ENCODE measurements at regions not wholly inside any gene's neighbourhood (a gene's known extent, or its start where the extent isn't known, plus 50 kb on each side); places are given as distances from the start of the nearest gene placed in this dataset.

- TF ChIP-seq POLR2AphosphoS5 (IDR thresholded peaks at IDR 0.05; ENCODE audit: low read depth, low read length) = no peak
- no peak for TF ChIP-seq SRF (IDR thresholded peaks at IDR 0.05; ENCODE audit: low read depth)
- no peak for TF ChIP-seq YY1 (IDR thresholded peaks at IDR 0.05; ENCODE audit: extremely low read depth, insufficient replicate concordance, low read depth, low read length)
- TF ChIP-seq EZH2phosphoT487 (IDR thresholded peaks at IDR 0.05; ENCODE audit: borderline replicate concordance) = no peak
- TF ChIP-seq EGR1 (IDR thresholded peaks at IDR 0.05; ENCODE audit: low read depth) = no peak
- TF ChIP-seq SP1 (IDR thresholded peaks at IDR 0.05; ENCODE audit: low read depth) = no peak
- no peak for TF ChIP-seq EZH2 (IDR thresholded peaks at IDR 0.05)
- TF ChIP-seq ZBTB33 (IDR thresholded peaks at IDR 0.05; ENCODE audit: extremely low read depth, insufficient replicate concordance, low read length) = no peak
- no peak for TF ChIP-seq SIN3A (IDR thresholded peaks at IDR 0.05; ENCODE audit: low read depth)
- TF ChIP-seq POLR2A (IDR thresholded peaks at IDR 0.05; ENCODE audit: borderline replicate concordance, extremely low read depth, insufficient read depth, insufficient read length) = no peak
- no peak for TF ChIP-seq JUND (IDR thresholded peaks at IDR 0.05)
- TF ChIP-seq CBX3 (IDR thresholded peaks at IDR 0.05; ENCODE audit: low read depth) = no peak
- no peak for TF ChIP-seq RAD21 (IDR thresholded peaks at IDR 0.05; ENCODE audit: low read depth)
- TF ChIP-seq ATF3 (IDR thresholded peaks at IDR 0.05) = no peak
- TF ChIP-seq TCF7L2 (IDR thresholded peaks at IDR 0.05; ENCODE audit: borderline replicate concordance, extremely low read depth, insufficient read depth, insufficient read length) = no peak
- TF ChIP-seq FOSL1 (IDR thresholded peaks at IDR 0.05; ENCODE audit: low read depth) = no peak
- no peak for TF ChIP-seq ZFX (IDR thresholded peaks at IDR 0.05)
- TF ChIP-seq CTCF (IDR thresholded peaks at IDR 0.05 in 2 of 3, conservative IDR thresholded peaks at IDR 0.05 in 1 of 3; ENCODE audit: borderline replicate concordance in 1 of 3, insufficient read depth in 1 of 3, low read depth in 2 of 3, low read length in 2 of 3) = no peak
- no peak for TF ChIP-seq ZNF274 (IDR thresholded peaks at IDR 0.05; ENCODE audit: low read depth, low read length)
- no peak for ATAC-seq
These were observed 663.8 kb downstream of the LIG4 start for GRCh38 chr13:107551521-107551920.

More at GRCh38 chr13:107551521-107551920, 663.8 kb downstream of the LIG4 start:
- peaks cover 11% of the 10 kb centered on the region in 2 experiments; a peak in 2 of 4 replicates for H3K9me3 ChIP-seq (ENCODE audit: control insufficient read depth in 1 of 2, insufficient read depth in 1 of 2, low read depth in 1 of 2, low read length in 2 of 2)
- H2AFZ ChIP-seq (ENCODE audit: low read depth, low read length, poor library complexity, severe bottlenecking) = no peak overlapping the region
- no peaks in the 10 kb centered on the region for H3K9me2 ChIP-seq (ENCODE audit: insufficient read depth)
- H3K4me2 ChIP-seq (ENCODE audit: low read length) = no peak overlapping the region
- intact Hi-C loops (cut with micrococcal nuclease) = no loop called here
- no peaks in the 10 kb centered on the region for H4K20me1 ChIP-seq (ENCODE audit: insufficient read depth)
- no peaks in the 10 kb centered on the region for H3K79me2 ChIP-seq (ENCODE audit: insufficient read depth, low read length)
- BruUV-seq (replicated peaks) = no TSS peak
- no peak overlapping the region for H3K27ac ChIP-seq (ENCODE audit: low read depth, low read length)
- DNase-seq (ENCODE audit: low read depth, low spot score) = no peak
- H3K9ac ChIP-seq (ENCODE audit: low read length) = no peak overlapping the region
- POLR2A ChIA-PET = no interaction called here
- RAD21 ChIA-PET (ENCODE audit: low non-redundant PET in 1 of 2, low total read pairs in 2 of 2, uncharacterized antibody in 2 of 2, unreplicated experiment in 2 of 2) = no interaction called here
- H3K27me3 ChIP-seq (ENCODE audit: insufficient read depth, low read length) = no peaks in the 10 kb centered on the region
- H3K4me1 ChIP-seq (ENCODE audit: control insufficient read depth in 1 of 2, insufficient read depth in 2 of 2, low read length in 2 of 2) = no peaks in the 10 kb centered on the region
- no peak overlapping the region for H3K4me3 ChIP-seq (replicated peaks in 1 of 2; ENCODE audit: low read depth in 1 of 2, low read length in 2 of 2)
- CTCF ChIA-PET = no interaction called here
- H3K36me3 ChIP-seq (ENCODE audit: control insufficient read depth in 1 of 2, insufficient read depth in 2 of 2, low read length in 2 of 2) = no peaks in the 10 kb centered on the region
